Effector memory CD4-positive, alpha-beta T cell (primary cell): ENCODE measurements at regions not wholly inside any gene's neighbourhood (a gene's known extent, or its start where the extent isn't known, plus 50 kb on each side); places are given as distances from the start of the nearest gene placed in this dataset.
"Not testable (repeated sequence)": the region's sequence is repeated elsewhere in the genome, so short reads cannot be mapped to it uniquely, and the experiment has no call there.

Experiments used
- DNase-seq, 3 donors: peaks; one replicate each; pipeline ENCODE4 v3.0.0-alpha.2; 2020
- H3K27ac ChIP-seq: 2 replicates; pipeline ENCODE4 v1.7.0; 2013; ENCODE audit warnings: mild to moderate bottlenecking, low read length, moderate library complexity; ENCODE audit not compliant: insufficient read depth, poor library complexity, severe bottlenecking
- H3K27me3 ChIP-seq: replicated peaks from 2 replicates; pipeline ENCODE4 v1.7.0; 2013; ENCODE audit warnings: mild to moderate bottlenecking, low read length; ENCODE audit not compliant: insufficient read depth, control insufficient read depth, poor library complexity, severe bottlenecking
- H3K36me3 ChIP-seq: 2 replicates; pipeline ENCODE4 v1.7.0; 2013; ENCODE audit warnings: mild to moderate bottlenecking, low read length, moderate library complexity; ENCODE audit not compliant: control insufficient read depth, insufficient read depth
- H3K4me1 ChIP-seq: 2 replicates; pipeline ENCODE4 v1.7.0; 2013; ENCODE audit warnings: low read length, mild to moderate bottlenecking; ENCODE audit not compliant: control insufficient read depth, insufficient read depth, poor library complexity, severe bottlenecking
- H3K4me3 ChIP-seq: 2 replicates; pipeline ENCODE4 v1.7.0; 2013; ENCODE audit warnings: low read length, low read depth, mild to moderate bottlenecking; ENCODE audit not compliant: insufficient read depth, poor library complexity, severe bottlenecking
- H3K9me3 ChIP-seq: 2 replicates; pipeline ENCODE4 v1.7.0; 2013; ENCODE audit warnings: mild to moderate bottlenecking, low read length, moderate library complexity; ENCODE audit not compliant: control insufficient read depth

DNA sequence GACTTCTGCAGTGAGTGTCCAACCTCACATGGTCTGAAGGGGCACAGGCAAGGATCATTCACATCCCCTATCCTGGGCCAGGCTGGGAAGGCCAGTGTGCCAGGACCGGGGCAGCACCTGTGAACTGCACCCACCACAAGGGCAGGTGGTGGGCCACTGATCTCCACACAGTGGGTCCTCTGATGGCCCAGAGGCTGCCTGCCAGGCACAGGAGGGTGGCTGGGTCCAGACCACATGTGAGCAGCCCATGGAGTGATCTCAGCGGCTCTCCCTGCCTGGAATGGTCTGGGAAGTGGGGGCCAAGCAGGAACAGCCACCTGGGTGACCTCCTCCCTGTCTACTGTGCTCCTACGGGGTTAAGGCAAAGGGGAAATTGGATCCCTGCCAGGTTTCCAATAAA, 508.5 kb downstream of the FOXD4L4 start:
- not testable (repeated sequence) for DNase-seq, H3K27ac ChIP-seq, H3K9me3 ChIP-seq, H3K4me1 ChIP-seq, H3K27me3 ChIP-seq, H3K36me3 ChIP-seq, H3K4me3 ChIP-seq

DNA sequence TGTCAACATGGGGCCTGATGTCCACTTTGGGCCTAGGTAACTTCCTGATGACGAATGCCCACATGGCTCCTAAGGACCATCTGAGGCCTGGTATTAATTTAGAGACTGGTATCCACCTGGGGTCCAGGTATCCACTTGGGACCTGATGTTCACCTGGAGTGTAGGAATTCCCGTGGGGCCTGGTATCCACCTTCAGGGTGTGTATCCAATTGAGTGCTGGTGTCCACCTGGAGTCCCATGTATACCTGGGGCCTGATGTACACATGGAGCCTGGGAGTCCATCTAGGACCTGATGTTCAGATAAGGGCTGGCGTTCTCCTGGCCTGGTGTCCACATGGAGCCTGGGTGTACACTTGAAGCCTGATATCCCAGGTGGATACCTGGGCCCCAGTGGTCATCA, 520.6 kb downstream of the FOXD4L4 start:
- not testable (repeated sequence) for H3K27me3 ChIP-seq, H3K9me3 ChIP-seq, DNase-seq, H3K4me1 ChIP-seq, H3K27ac ChIP-seq, H3K36me3 ChIP-seq, H3K4me3 ChIP-seq

DNA sequence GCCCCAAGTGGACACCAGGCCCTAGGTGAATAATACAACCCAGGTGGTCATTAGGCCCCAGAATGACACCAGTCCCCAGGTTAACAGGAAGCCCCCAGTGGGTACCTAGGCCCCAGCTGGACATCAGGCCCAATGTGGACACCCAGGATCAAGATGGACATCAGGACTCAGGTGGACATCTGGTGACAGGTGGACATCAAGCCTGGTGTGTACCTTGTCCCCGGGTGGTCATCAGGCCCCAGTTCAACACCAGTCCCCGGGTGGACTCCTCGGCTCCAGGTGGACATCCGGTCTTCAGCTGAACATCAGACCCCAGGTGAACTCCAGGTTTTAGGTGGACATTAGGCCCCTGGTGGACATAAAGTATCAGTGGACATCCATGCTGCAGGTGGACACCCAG, 524.6 kb downstream of the FOXD4L4 start:
- not testable (repeated sequence) for H3K27me3 ChIP-seq, H3K27ac ChIP-seq, H3K9me3 ChIP-seq, H3K4me1 ChIP-seq, H3K4me3 ChIP-seq, DNase-seq, H3K36me3 ChIP-seq

- not testable (repeated sequence) for H3K4me3 ChIP-seq, H3K27me3 ChIP-seq, H3K9me3 ChIP-seq, H3K4me1 ChIP-seq, DNase-seq, H3K36me3 ChIP-seq, H3K27ac ChIP-seq
These were observed 526.7 kb downstream of the FOXD4L4 start for GRCh38 chr9:66263621-66264020.

DNA sequence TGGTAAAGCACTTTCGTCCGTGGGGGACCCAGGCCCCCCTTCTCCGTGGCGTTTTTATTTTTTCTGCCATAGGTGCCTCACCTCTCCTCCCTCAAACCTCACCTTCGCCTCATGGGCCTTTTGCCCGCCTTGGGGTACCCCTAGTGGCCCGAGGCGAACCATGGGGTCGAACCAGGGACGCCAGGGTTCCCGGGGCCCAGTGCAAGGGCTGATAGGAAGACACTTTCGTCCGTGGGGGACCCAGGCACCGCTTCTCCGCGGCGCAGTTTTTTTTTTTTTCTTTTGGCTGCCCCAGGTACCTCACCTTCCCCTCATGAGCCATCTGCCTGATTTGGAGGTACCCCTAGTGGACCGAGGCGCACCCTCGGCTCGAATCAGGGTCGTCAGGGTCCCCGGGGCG, 527.8 kb downstream of the FOXD4L4 start:
- not testable (repeated sequence) for H3K4me3 ChIP-seq, H3K27ac ChIP-seq, H3K4me1 ChIP-seq, DNase-seq, H3K27me3 ChIP-seq, H3K36me3 ChIP-seq, H3K9me3 ChIP-seq

- not testable (repeated sequence) for H3K27me3 ChIP-seq, H3K27ac ChIP-seq, H3K4me3 ChIP-seq, H3K36me3 ChIP-seq, H3K9me3 ChIP-seq, H3K4me1 ChIP-seq
- peak in 1 of 3 donors; percentile 3 for DNase-seq
These were observed 529.3 kb downstream of the FOXD4L4 start for GRCh38 chr9:66266202-66266601.

DNA sequence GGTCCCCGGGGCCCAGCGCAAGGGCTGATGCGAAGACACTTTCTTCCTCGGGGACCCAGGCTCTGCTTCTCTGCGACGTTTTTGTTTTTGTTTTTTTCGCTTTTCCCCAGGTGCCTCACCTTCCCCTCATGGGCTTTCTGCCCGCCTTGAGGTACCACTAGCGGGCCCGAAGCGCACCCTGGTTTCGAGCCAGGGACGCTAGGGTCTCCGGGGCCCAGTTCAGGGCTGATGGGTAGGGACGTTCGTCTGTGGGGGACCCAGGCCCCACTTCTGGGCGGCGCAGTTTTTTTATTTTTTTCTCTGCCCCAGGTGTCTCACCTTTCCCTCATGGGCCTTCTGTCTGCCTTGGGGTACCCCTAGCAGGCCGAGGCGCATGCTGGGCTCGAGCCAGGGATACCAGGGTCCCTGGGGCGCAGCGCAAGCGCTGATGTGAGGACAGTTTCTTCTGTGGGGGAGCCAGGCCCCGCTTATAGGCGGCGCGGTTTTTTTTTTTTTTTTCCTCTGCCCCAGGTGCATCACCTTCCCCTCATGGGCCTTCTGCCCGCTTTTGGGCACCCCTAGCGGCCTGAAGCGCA, 530.0 kb downstream of the FOXD4L4 start:
- H3K9me3 ChIP-seq, H3K4me1 ChIP-seq, H3K27me3 ChIP-seq, H3K4me3 ChIP-seq, H3K27ac ChIP-seq, H3K36me3 ChIP-seq, DNase-seq: not testable (repeated sequence)

- peak in 2 of 3 donors; percentile 9 to 31 for DNase-seq
- not testable (repeated sequence) for H3K9me3 ChIP-seq, H3K27me3 ChIP-seq, H3K4me1 ChIP-seq, H3K4me3 ChIP-seq, H3K27ac ChIP-seq, H3K36me3 ChIP-seq
These were observed 530.7 kb downstream of the FOXD4L4 start for GRCh38 chr9:66267684-66268083.

DNA sequence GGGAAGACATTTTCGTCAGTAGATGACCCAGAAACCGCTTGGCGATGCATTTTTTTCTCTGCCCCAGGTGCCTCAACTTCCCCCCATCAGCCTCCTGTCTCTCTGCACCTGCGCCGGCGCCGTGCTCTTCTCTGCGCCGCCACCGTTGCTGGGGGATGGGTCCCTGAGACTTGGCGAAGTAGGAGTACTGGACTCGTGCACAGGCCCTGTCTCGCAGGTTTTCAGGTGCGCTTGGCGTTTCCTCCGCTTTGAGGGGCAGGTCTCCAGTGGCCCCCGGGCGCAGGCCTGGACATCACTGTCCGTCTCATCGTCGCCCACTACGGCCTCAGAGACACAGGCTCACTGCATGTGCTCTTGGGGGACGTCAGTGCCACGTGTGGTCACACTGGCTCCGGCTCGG, 532.1 kb downstream of the FOXD4L4 start:
- DNase-seq, H3K27ac ChIP-seq, H3K4me1 ChIP-seq, H3K27me3 ChIP-seq, H3K36me3 ChIP-seq, H3K4me3 ChIP-seq, H3K9me3 ChIP-seq: not testable (repeated sequence)

DNA sequence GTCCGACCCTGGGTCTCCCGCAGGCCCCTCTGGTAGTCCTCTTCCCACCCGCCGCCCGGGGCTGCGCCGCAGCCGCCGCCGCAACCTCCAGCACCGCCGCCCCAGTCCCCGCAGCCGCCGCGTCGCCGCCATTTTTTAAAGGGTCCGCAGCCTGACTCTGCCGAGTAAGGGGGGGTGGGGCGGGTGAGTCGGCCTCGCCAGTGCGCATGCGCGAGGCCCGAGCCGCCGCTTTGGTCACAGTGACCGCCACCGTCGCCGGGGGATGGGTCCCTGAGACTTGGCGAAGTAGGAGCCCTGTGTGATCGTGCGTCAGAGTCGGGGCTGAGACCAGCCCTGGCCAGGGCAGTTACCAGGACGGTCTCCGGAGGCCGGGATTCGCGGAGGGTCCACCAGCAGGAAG, 532.8 kb downstream of the FOXD4L4 start:
- not testable (repeated sequence) for H3K4me3 ChIP-seq, H3K9me3 ChIP-seq
- peak; percentile 49 to 61 (median 50) for DNase-seq

GRCh38 chr9:66278809-66279208, 541.9 kb downstream of the FOXD4L4 start:
- H3K4me1 ChIP-seq, H3K36me3 ChIP-seq, DNase-seq, H3K4me3 ChIP-seq, H3K9me3 ChIP-seq, H3K27ac ChIP-seq, H3K27me3 ChIP-seq: not testable (repeated sequence)

More for the DNA sequence above, 532.8 kb downstream of the FOXD4L4 start:
- not testable (repeated sequence) for H3K4me1 ChIP-seq, H3K27me3 ChIP-seq, H3K27ac ChIP-seq, H3K36me3 ChIP-seq
